ENCODE measurements at regions not wholly inside any gene's neighbourhood (a gene's known extent, or its start where the extent isn't known, plus 50 kb on each side); places are given as distances from the start of the nearest gene placed in this dataset.

- TF ChIP-seq, protein P1, sequence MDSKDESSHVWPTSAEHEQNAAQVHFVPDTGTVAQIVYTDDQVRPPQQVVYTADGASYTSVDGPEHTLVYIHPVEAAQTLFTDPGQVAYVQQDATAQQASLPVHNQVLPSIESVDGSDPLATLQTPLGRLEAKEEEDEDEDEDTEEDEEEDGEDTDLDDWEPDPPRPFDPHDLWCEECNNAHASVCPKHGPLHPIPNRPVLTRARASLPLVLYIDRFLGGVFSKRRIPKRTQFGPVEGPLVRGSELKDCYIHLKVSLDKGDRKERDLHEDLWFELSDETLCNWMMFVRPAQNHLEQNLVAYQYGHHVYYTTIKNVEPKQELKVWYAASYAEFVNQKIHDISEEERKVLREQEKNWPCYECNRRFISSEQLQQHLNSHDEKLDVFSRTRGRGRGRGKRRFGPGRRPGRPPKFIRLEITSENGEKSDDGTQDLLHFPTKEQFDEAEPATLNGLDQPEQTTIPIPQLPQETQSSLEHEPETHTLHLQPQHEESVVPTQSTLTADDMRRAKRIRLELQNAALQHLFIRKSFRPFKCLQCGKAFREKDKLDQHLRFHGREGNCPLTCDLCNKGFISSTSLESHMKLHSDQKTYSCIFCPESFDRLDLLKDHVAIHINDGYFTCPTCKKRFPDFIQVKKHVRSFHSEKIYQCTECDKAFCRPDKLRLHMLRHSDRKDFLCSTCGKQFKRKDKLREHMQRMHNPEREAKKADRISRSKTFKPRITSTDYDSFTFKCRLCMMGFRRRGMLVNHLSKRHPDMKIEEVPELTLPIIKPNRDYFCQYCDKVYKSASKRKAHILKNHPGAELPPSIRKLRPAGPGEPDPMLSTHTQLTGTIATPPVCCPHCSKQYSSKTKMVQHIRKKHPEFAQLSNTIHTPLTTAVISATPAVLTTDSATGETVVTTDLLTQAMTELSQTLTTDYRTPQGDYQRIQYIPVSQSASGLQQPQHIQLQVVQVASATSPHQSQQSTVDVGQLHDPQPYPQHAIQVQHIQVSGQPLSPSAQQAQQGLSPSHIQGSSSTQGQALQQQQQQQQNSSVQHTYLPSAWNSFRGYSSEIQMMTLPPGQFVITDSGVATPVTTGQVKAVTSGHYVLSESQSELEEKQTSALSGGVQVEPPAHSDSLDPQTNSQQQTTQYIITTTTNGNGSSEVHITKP (IDR thresholded peaks at IDR 0.05; ENCODE audit: partially characterized antibody) = no peak
- TF ChIP-seq EP400 (IDR thresholded peaks at IDR 0.05) (no peak), ARHGAP35 (IDR thresholded peaks at IDR 0.05; ENCODE audit: partially characterized antibody) (no peak), HDGF (IDR thresholded peaks at IDR 0.05) (no peak), FOSL1 (tag; conservative IDR thresholded peaks at IDR 0.05) (no peak), PKNOX1 (IDR thresholded peaks at IDR 0.05) (no peak), FIP1L1 (IDR thresholded peaks at IDR 0.05; ENCODE audit: low read depth, low read length, poor library complexity, severe bottlenecking) (peak; percentile 48), ZNF239 (CRISPR knock-in tag; IDR thresholded peaks at IDR 0.05) (no peak), MYBL2 (IDR thresholded peaks at IDR 0.05; ENCODE audit: low read depth) (no peak), MYBL2 (CRISPR knock-in tag; IDR thresholded peaks at IDR 0.05; ENCODE audit: borderline replicate concordance) (no peak), RAD51 (IDR thresholded peaks at IDR 0.05; ENCODE audit: borderline replicate concordance, low read depth) (no peak), ZNF324 (CRISPR knock-in tag; IDR thresholded peaks at IDR 0.05) (no peak), CBFB (CRISPR knock-in tag; IDR thresholded peaks at IDR 0.05) (no peak)
- TF ChIP-seq, protein P2, sequence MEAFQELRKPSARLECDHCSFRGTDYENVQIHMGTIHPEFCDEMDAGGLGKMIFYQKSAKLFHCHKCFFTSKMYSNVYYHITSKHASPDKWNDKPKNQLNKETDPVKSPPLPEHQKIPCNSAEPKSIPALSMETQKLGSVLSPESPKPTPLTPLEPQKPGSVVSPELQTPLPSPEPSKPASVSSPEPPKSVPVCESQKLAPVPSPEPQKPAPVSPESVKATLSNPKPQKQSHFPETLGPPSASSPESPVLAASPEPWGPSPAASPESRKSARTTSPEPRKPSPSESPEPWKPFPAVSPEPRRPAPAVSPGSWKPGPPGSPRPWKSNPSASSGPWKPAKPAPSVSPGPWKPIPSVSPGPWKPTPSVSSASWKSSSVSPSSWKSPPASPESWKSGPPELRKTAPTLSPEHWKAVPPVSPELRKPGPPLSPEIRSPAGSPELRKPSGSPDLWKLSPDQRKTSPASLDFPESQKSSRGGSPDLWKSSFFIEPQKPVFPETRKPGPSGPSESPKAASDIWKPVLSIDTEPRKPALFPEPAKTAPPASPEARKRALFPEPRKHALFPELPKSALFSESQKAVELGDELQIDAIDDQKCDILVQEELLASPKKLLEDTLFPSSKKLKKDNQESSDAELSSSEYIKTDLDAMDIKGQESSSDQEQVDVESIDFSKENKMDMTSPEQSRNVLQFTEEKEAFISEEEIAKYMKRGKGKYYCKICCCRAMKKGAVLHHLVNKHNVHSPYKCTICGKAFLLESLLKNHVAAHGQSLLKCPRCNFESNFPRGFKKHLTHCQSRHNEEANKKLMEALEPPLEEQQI (IDR thresholded peaks at IDR 0.05) = no peak
- TF ChIP-seq, protein P3, sequence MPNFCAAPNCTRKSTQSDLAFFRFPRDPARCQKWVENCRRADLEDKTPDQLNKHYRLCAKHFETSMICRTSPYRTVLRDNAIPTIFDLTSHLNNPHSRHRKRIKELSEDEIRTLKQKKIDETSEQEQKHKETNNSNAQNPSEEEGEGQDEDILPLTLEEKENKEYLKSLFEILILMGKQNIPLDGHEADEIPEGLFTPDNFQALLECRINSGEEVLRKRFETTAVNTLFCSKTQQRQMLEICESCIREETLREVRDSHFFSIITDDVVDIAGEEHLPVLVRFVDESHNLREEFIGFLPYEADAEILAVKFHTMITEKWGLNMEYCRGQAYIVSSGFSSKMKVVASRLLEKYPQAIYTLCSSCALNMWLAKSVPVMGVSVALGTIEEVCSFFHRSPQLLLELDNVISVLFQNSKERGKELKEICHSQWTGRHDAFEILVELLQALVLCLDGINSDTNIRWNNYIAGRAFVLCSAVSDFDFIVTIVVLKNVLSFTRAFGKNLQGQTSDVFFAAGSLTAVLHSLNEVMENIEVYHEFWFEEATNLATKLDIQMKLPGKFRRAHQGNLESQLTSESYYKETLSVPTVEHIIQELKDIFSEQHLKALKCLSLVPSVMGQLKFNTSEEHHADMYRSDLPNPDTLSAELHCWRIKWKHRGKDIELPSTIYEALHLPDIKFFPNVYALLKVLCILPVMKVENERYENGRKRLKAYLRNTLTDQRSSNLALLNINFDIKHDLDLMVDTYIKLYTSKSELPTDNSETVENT (CRISPR knock-in tag; IDR thresholded peaks at IDR 0.05) = no peak
Observed at GRCh38 chr4:1567808-1568581, 116.1 kb downstream of the FAM53A start (continued).

Measured in K562 (cell line).